ENCODE measurements at regions not wholly inside any gene's neighbourhood (a gene's known extent, or its start where the extent isn't known, plus 50 kb on each side); places are given as distances from the start of the nearest gene placed in this dataset.

DNA sequence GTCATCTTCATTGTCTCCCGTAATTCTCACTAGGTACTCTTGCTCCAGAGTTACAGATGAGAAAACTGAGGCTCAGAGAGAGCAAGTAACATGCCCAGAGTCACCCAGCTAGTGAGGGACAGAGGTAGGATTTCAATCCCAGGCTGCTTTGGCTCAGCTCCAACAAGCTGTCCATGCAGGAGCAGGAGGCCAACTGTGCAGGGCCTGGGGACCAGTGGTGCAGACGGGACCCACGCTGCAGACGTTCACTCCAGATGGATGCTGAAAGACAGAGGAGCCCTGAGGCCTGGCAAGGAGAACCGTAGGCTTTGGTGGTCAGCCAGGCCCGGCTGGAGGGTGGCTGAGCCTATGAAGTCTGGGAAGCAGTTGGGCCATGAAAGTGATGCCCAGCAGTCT lies 102.6 kb downstream of the MCFD2 start:
- no peak for DNase-seq (ENCODE audit: low read depth)
